HL-60 (cell line): ENCODE measurements at regions not wholly inside any gene's neighbourhood (a gene's known extent, or its start where the extent isn't known, plus 50 kb on each side); places are given as distances from the start of the nearest gene placed in this dataset.

Experiments
- DNase-seq, 2 experiments: peaks; one replicate each; pipeline ENCODE4 v3.0.0-alpha.2; 2010 to 2020; ENCODE audit warnings: low read depth in 1 of 2, low spot score in 1 of 2
- H3K27ac ChIP-seq: fragments of 250-450 bp; sonication (Bioruptor Pico); replicated peaks from 2 replicates; pipeline ENCODE4 v1.5.1; 2020; ENCODE audit warnings: mild to moderate bottlenecking, moderate library complexity
- H3K27me3 ChIP-seq: fragments of 250-450 bp; sonication (Bioruptor Pico); 2 replicates; pipeline ENCODE4 v1.5.1; 2021; ENCODE audit warnings: mild to moderate bottlenecking, moderate library complexity; ENCODE audit not compliant: insufficient read depth, poor library complexity, severe bottlenecking
- H3K4me3 ChIP-seq: replicated peaks from 2 replicates; pipeline ENCODE4 v1.5.1; 2011; ENCODE audit warnings: mild to moderate bottlenecking, control low read depth, low read length; ENCODE audit not compliant: insufficient read depth
- GABPA ChIP-seq: IDR thresholded peaks from 2 replicates; pipeline ENCODE4 v1.6.1; 2012; ENCODE audit warnings: low read depth
- POLR2AphosphoS5 ChIP-seq: IDR thresholded peaks from 2 replicates; pipeline ENCODE4 v1.6.1; 2012; ENCODE audit warnings: low read depth
- SPI1 ChIP-seq: IDR thresholded peaks from 2 replicates; pipeline ENCODE4 v1.6.1; 2012; ENCODE audit warnings: low read depth, mild to moderate bottlenecking, borderline replicate concordance
- TF ChIP-seq, protein P1 (sequence below): IDR thresholded peaks from one replicate; pipeline ENCODE4 v1.5.1; 2011; ENCODE audit warnings: low read length, control low read depth, inconsistent platforms; ENCODE audit not compliant: insufficient read depth
- TF ChIP-seq, protein P2 (sequence below): IDR thresholded peaks from 2 replicates; pipeline ENCODE4 v1.6.1; 2012; ENCODE audit warnings: low read depth; ENCODE audit not compliant: insufficient replicate concordance

DNA sequence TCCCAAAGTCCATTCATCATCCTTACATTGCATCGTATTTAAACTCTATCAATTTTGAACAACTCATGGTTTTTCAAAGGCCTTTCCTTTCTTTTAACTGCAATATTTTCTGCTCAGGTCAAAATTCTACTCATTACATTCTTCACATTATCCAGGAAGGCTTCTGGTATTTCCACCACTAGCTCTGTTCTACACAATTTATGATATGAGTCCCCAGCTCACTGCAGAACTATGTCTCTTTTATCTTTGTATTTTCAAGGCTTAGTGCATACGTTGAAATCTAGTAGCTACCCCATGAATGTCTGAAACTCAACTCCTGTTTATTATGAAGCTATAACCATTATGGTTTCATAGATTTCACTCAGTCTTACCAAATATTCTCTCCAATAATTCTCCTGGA, 282.9 kb downstream of the DUSP6 start:
- no peak overlapping the region for H3K27ac ChIP-seq
- no peaks in the 10 kb centered on the region for H3K27me3 ChIP-seq
- no peak for DNase-seq
- TF ChIP-seq, protein P1, sequence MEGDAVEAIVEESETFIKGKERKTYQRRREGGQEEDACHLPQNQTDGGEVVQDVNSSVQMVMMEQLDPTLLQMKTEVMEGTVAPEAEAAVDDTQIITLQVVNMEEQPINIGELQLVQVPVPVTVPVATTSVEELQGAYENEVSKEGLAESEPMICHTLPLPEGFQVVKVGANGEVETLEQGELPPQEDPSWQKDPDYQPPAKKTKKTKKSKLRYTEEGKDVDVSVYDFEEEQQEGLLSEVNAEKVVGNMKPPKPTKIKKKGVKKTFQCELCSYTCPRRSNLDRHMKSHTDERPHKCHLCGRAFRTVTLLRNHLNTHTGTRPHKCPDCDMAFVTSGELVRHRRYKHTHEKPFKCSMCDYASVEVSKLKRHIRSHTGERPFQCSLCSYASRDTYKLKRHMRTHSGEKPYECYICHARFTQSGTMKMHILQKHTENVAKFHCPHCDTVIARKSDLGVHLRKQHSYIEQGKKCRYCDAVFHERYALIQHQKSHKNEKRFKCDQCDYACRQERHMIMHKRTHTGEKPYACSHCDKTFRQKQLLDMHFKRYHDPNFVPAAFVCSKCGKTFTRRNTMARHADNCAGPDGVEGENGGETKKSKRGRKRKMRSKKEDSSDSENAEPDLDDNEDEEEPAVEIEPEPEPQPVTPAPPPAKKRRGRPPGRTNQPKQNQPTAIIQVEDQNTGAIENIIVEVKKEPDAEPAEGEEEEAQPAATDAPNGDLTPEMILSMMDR: no peak
- TF ChIP-seq POLR2AphosphoS5: no peak
- TF ChIP-seq, protein P2, sequence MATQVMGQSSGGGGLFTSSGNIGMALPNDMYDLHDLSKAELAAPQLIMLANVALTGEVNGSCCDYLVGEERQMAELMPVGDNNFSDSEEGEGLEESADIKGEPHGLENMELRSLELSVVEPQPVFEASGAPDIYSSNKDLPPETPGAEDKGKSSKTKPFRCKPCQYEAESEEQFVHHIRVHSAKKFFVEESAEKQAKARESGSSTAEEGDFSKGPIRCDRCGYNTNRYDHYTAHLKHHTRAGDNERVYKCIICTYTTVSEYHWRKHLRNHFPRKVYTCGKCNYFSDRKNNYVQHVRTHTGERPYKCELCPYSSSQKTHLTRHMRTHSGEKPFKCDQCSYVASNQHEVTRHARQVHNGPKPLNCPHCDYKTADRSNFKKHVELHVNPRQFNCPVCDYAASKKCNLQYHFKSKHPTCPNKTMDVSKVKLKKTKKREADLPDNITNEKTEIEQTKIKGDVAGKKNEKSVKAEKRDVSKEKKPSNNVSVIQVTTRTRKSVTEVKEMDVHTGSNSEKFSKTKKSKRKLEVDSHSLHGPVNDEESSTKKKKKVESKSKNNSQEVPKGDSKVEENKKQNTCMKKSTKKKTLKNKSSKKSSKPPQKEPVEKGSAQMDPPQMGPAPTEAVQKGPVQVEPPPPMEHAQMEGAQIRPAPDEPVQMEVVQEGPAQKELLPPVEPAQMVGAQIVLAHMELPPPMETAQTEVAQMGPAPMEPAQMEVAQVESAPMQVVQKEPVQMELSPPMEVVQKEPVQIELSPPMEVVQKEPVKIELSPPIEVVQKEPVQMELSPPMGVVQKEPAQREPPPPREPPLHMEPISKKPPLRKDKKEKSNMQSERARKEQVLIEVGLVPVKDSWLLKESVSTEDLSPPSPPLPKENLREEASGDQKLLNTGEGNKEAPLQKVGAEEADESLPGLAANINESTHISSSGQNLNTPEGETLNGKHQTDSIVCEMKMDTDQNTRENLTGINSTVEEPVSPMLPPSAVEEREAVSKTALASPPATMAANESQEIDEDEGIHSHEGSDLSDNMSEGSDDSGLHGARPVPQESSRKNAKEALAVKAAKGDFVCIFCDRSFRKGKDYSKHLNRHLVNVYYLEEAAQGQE: no peak
- no peak for TF ChIP-seq SPI1
- no peak for TF ChIP-seq GABPA
- H3K4me3 ChIP-seq: no peak overlapping the region

DNA sequence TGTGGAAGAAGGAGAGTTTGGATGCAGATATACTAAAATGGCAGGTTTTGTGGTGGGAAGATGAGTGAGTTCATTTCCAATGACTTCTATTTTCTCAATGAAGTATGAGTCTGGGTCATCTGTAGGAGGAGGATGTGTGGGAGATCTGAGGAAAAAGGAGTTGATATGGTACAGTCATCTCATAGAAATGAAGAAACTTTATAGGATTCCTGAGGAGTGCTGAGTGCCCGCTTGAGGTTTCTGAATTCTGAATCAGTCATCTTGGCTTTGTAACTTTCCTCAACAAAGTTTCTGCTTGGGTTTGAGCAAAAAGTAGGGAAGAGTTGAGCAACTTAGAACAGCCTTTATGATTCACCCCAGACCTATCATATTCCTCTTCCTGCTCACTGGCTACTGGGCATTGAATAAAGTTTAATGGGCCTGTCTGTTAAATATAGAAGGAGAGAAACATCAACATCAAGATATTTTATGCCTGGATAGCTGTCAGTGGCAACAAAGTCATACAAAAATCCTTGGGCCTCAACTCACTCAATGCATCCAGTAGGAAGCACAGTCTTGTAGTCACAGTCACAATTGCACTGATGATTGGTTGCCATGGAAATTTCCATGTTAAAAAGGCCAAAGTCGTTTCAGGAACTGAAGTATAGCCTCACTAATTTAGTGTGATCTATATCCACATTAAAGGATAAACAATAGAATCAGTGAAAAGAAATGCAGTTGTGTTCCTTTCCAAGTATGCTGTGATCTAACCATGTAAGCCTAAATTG, 284.7 kb downstream of the DUSP6 start:
- Histone ChIP-seq H3K4me3 (no peak overlapping the region), H3K27me3 (no peaks in the 10 kb centered on the region), H3K27ac (no peak overlapping the region)
- no peak for DNase-seq
- no peak for TF ChIP-seq POLR2AphosphoS5
- TF ChIP-seq, protein P1: no peak
- no peak for TF ChIP-seq SPI1
- TF ChIP-seq, protein P2: no peak
- no peak for TF ChIP-seq GABPA

DNA sequence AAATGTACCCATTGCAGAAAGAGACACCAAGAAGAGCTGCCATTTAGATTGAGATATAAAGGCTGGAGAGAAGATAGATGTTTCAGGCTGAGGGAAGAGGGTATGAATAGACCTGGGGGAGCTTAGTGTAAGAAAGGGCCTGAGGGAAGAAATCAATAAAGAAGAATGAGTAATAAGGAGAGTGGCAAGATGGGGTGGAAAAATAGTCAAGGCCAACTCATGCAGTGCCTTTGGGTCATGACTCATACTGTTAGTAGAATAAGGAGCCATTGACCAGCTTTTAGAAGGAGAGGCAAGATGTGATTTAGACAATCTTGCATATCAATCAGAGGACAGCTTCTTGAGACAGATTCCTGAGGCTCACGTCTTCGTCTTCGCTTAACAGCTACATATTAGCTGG, 287.5 kb downstream of the DUSP6 start:
- no peak for DNase-seq
- TF ChIP-seq POLR2AphosphoS5 (no peak), GABPA (no peak), SPI1 (no peak)
- TF ChIP-seq, protein P2: no peak
- TF ChIP-seq, protein P1: no peak
- no peaks in the 10 kb centered on the region for H3K27me3 ChIP-seq
- no peak overlapping the region for H3K4me3 ChIP-seq
- H3K27ac ChIP-seq: no peak overlapping the region
